GM12865 (cell line): ENCODE measurements at regions not wholly inside any gene's neighbourhood (a gene's known extent, or its start where the extent isn't known, plus 50 kb on each side); places are given as distances from the start of the nearest gene placed in this dataset.
"Not testable (repeated sequence)": the region's sequence is repeated elsewhere in the genome, so short reads cannot be mapped to it uniquely, and the experiment has no call there.

Experiments
- DNase-seq: peaks from one replicate; pipeline ENCODE4 v3.0.0; 2010; ENCODE audit warnings: low read depth
- H3K4me3 ChIP-seq: 2 replicates; pipeline ENCODE4 v1.5.1; 2011; ENCODE audit warnings: mild to moderate bottlenecking, low read depth, low read length, control low read depth
- TF ChIP-seq, protein P1 (sequence below): IDR thresholded peaks from 2 replicates; pipeline ENCODE4 v1.5.1; 2011; ENCODE audit warnings: low read length, control low read depth, low read depth, inconsistent platforms; ENCODE audit not compliant: insufficient read depth; ENCODE audit errors: missing control alignments

DNA sequence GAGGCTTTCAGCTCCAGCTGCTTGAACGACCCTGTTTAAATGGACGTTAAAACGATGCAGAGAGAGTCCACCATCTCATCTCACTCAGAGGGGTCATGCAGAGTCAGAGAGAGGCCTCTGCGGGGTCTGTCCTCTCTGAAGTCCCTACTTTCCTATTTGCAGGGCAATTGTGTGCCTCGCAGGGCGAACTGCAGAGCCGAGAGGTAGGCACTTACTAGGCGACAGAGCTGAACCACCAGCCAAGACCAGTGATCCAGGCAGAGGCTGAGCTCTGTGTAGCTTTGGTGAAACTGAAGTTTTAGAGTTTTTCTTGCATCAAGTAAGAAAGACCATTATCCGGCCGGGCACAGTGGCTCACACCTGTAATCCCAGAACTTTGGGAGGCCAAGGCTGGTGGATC, 64.1 kb upstream of the CUX1 start:
- DNase-seq, result no peak
- TF ChIP-seq, protein P1, sequence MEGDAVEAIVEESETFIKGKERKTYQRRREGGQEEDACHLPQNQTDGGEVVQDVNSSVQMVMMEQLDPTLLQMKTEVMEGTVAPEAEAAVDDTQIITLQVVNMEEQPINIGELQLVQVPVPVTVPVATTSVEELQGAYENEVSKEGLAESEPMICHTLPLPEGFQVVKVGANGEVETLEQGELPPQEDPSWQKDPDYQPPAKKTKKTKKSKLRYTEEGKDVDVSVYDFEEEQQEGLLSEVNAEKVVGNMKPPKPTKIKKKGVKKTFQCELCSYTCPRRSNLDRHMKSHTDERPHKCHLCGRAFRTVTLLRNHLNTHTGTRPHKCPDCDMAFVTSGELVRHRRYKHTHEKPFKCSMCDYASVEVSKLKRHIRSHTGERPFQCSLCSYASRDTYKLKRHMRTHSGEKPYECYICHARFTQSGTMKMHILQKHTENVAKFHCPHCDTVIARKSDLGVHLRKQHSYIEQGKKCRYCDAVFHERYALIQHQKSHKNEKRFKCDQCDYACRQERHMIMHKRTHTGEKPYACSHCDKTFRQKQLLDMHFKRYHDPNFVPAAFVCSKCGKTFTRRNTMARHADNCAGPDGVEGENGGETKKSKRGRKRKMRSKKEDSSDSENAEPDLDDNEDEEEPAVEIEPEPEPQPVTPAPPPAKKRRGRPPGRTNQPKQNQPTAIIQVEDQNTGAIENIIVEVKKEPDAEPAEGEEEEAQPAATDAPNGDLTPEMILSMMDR, result no peak
- H3K4me3 ChIP-seq, result no peak overlapping the region

DNA sequence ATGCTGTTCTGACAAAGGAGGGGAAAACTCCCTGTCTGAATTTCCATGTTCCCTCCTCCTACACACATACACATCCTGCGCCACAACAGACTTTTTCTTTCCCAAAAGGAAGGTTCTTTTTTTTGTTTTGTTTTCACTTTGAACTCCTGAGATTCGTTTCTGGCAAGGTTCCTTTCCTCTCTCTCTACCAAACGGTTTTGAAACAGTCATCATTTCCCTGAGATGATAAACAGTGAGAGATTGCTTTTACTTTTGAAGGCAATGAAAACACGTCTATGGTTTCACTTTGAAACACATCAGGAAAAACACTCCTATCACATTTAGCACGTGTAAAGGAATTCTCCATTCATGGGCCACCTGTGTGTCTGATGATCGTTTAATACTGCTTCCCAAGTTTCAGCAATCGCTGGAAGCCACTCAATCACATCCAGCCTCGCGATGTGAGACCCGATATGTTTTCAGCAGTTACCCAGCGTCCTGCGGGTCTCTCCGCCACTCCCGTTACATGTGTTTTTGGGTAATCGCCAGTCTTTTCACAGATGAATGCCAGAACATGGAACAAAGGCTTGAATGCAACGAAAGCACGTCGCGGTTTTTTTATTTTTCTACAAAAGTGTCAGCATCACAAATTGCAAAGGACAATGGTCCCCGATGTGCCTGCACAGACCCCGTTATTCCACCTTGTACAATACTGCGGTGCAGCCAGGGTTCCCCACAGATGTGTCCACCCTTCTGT, 62.8 kb upstream of the CUX1 start:
- DNase-seq, result peak; percentile 32
- peak overlapping the region; percentile 43 for H3K4me3 ChIP-seq
- TF ChIP-seq, protein P1, result no peak

DNA sequence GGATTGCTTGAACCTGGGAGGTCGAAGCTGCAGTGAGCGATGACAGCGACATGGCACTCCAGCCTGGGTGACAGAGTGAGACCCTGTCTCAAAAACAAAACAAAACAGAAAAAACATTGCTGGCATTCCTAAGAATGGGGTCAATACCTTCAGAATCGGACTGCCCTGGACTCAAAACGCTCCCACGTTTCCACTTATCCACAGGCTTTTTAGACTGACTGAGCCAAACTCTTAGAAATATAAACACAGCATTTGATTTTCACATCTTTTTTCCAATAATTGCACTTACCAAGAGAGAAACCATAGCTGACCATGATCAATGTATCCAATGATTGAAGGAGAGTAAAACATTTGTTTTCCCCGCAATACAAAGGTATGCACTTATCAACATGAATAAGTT, 59.5 kb upstream of the CUX1 start:
- TF ChIP-seq, protein P1, result no peak
- no peak overlapping the region for H3K4me3 ChIP-seq
- DNase-seq, result no peak

DNA sequence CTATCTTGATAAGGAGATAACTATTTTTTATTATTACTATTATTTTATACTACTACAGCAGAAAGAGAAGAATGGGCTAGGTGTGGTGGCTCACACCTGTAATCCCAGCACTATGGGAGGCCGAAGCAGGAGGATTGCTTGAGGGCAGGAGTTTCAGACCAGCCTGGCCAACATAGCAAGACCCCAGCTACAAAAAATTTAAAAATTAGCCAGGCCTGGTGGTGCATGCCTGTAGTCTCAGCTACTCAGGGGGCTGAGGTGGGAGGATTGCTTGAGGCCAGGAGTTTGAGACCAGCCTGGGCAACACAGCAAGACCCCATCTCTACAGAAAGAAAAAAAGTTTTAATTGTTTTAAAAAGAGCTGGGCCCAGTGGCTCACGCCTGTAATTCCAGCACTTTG, 58.9 kb upstream of the CUX1 start:
- H3K4me3 ChIP-seq, DNase-seq: not testable (repeated sequence)

DNA sequence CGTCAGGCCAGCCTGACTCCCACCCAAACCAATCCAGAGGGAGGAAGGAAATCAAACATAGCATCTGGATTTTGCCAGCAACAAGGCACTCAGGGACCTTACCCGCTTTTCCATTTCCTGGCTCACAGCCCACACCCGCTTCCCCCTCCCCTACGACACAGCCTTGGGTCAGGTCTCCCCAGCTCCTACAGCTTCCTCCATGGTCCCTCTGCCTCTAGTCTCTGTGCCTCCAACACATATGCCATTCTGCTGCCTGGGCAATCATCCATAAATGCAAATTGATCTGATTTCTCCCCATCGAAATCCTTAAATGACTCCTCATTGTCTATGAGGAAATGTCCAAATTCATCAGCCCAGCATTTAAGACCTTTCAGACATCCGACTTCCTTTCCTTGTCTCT, 53.2 kb upstream of the CUX1 start:
- no peak for DNase-seq
- no peak overlapping the region for H3K4me3 ChIP-seq
- TF ChIP-seq, protein P1, result no peak

DNA sequence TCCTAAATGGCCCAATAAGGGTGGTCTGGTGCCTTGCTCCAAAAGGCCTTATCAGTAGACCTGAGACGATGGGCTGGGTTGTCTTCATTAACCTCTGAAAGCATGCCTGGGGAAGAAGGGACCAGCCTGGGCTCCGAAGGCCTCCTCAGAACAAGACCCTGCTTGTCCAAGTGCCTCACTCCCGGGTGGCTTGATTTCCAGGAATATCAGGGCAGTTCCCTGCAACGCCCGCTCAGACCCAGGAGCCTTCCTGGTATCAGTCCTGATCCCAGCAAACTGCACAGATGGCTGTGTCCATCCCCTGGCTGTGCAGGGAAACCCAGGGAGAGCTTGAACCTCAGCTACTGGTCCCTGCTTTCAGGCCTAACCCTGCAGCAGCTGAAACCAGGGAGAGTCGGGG, 49.9 kb upstream of the CUX1 start:
- H3K4me3 ChIP-seq, result no peak overlapping the region
- TF ChIP-seq, protein P1, result no peak
- no peak for DNase-seq
